Heart left ventricle (tissue), 16 donors: ENCODE measurements at regions not wholly inside any gene's neighbourhood (a gene's known extent, or its start where the extent isn't known, plus 50 kb on each side); places are given as distances from the start of the nearest gene placed in this dataset.
"Not testable (repeated sequence)": the region's sequence is repeated elsewhere in the genome, so short reads cannot be mapped to it uniquely, and the experiment has no call there.

Experiments
- ATAC-seq, 4 donors: fragments of 200-7000 bp; cut with Tn5 transposase; one replicate each; pipeline ENCODE4 v1.9.1; 2020 to 2022; ENCODE audit warnings: moderate library complexity in 4 of 4, mild to moderate bottlenecking in 3 of 4, moderate number of reproducible peaks in 1 of 4
- DNase-seq, 5 donors: peaks; one replicate each; pipeline ENCODE4 v3.0.0-alpha.2; 2020
- H3K27ac ChIP-seq, 12 donors: fragments of 200-600 bp; sonication (generic) in 4 of 12; one replicate each; pipeline versions ENCODE4 v1.5.0 to v1.8.0; 2016 to 2022; ENCODE audit warnings: mild to moderate bottlenecking in 2 of 12
- H3K27me3 ChIP-seq, 9 donors: fragments of 200-600 bp; sonication (generic) in 2 of 9; one replicate each; pipeline versions ENCODE4 v1.5.1 to v1.8.0; 2016 to 2022; ENCODE audit warnings: mild to moderate bottlenecking in 3 of 9
- H3K36me3 ChIP-seq, 9 donors: fragments of 200-600 bp; sonication (generic) in 2 of 9; one replicate each; pipeline versions ENCODE4 v1.5.0 to v1.8.0; 2018 to 2022; ENCODE audit warnings: mild to moderate bottlenecking in 2 of 9
- H3K4me1 ChIP-seq, 12 donors: fragments of 200-600 bp; sonication (generic) in 4 of 12; one replicate each; pipeline versions ENCODE4 v1.5.0 to v1.8.0; 2016 to 2022; ENCODE audit warnings: mild to moderate bottlenecking in 3 of 12
- H3K4me3 ChIP-seq, 12 donors: fragments of 200-600 bp; sonication (generic) in 4 of 12; one replicate each; pipeline versions ENCODE4 v1.5.0 to v1.8.0; 2017 to 2022; ENCODE audit warnings: mild to moderate bottlenecking in 9 of 12, moderate library complexity in 4 of 12
- H3K9me3 ChIP-seq, 12 donors: fragments of 200-600 bp; sonication (generic) in 4 of 12; one replicate each; pipeline versions ENCODE4 v1.5.0 to v1.8.0; 2016 to 2022; ENCODE audit warnings: mild to moderate bottlenecking in 1 of 12
- CTCF ChIP-seq, 12 donors: fragments of 200-600 bp; sonication (generic) in 4 of 12; IDR thresholded peaks; one replicate each; pipeline versions ENCODE4 v1.5.0 to v1.8.0; 2018 to 2022; ENCODE audit warnings: antibody characterized with exemption in 12 of 12, mild to moderate bottlenecking in 5 of 12
- POLR2A ChIP-seq, 2 donors: fragments of 450-650 bp; IDR thresholded peaks; one replicate each; pipeline ENCODE4 v1.6.1; 2017; ENCODE audit warnings: antibody characterized with exemption in 2 of 2, mild to moderate bottlenecking in 2 of 2, moderate library complexity in 2 of 2
- WGBS, 4 donors: extraction: QIAGEN DNeasy Blood & Tissue Kit in 2 of 4; methylation state at CpG; one replicate each; pipeline versions ENCODE4 v1.1.5 to v1.1.7; 2013 to 2018; 5-methylcytosine and 5-hydroxymethylcytosine counted together
- intact Hi-C, 10 donors: fragments of 100-400 bp; cut with DNase I; formaldehyde crosslinking; loops; one replicate each; pipeline versions ENCODE4 v1.11.1 to v1.14.2; 2022
- donor health status: ischemic (EF 13 %, LVEDD 7.1; RV severe dilation, severe dysfunction).
- donor health status: healthy with polysubstance abuse.
- donor health status: DM: no; HTN: yes; CAD: no.
- donor health status: DM: no; HTN: no; CAD: no.
- donor health status: ischemic (EF 25% LVEDD 6.9; RV normal size, moderate dysfunction).
- donor health status: ischemic (EF 25% LVEDD 5.7; RV mildly dilated, moderate dysfunction).
- donor health status: healthy.
- donor health status: DM: yes; HTN: yes; CAD: no.
- donor health status: ischemic (EF 35%, LVEDD 5.7; RV mildly dilated, moderate dysfunction).
- donor health status: nonischemic (EF 11% LVEDD 7.7; RV severe dilation, severe dysfunction).
- donor health status: DM: yes; HTN: yes; CAD: no.
- donor health status: PGD.
- donor health status: ischemic (EF 29% LVEDD 5.4; RV normal size, mild dysfunction).
- donor health status: nonischemic (EF 23%, LVEDD 6.1; RV moderate dilation, normal function).

DNA sequence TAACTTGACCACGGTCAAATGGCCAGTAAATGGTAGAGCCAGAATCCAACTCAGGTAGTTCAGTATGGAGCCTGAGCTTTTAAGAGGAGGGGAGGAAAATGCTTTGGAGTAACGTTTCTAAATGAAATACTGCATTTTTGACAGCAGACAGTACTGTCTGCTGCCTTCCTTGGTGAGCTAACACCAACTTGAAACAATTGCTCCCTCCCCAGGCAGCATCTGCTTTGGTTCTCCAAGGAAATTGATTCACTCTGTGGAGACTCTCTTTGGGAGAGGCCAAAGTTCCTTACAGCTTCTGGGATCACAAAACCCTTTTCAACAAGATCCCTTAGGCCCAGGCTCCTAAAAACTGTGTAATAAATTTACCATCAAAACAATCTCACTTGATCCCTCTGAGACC lies 75.2 kb upstream of the SSBP2 start:
- H3K27me3 ChIP-seq = no peaks in the 10 kb centered on the region
- H3K4me3 ChIP-seq = no peak overlapping the region
- intact Hi-C loops = loop anchor here in 1 of 10 donors (1.0 kb wide), 1 partner anchor 15 kb away; no protein-coding TSS in a partner anchor
- peaks cover 0 to 13% (median 4%) of the 10 kb centered on the region in 12 donors for H3K4me1 ChIP-seq
- no peaks in the 10 kb centered on the region for H3K36me3 ChIP-seq
- H3K27ac ChIP-seq = no peak overlapping the region
- H3K9me3 ChIP-seq = no peaks in the 10 kb centered on the region
- DNase-seq = no peak
- no peak for TF ChIP-seq CTCF (IDR thresholded peaks at IDR 0.05)
- no peak for TF ChIP-seq POLR2A (IDR thresholded peaks at IDR 0.05)
- 55 to 67% (median 63%) methylated on average over 2 of the region's 2 CpGs for WGBS, 4 donors
- no peak for ATAC-seq

DNA sequence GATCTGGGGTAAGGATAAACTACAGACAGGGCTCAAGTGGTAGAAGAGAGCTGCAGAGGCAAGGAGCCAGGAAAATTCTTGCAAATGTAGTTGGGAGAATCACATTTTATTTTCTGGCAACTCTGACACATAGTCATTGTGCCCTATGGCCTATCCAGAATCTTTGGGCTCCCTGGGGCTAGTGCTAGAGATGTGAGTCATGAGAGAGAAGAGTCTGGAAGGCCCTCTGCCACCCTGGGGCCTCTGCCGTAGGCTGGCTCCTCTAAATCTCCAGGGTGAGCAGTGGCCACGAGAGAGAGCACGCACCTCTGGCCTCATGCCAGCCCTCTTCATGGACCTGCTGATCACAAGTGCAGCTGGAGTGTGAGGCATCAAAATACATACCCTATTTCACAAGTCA lies 74.3 kb upstream of the SSBP2 start:
- H3K9me3 ChIP-seq = no peaks in the 10 kb centered on the region
- WGBS, 4 donors = 10 to 21% (median 16%) methylated on average over 3 of the region's 3 CpGs
- intact Hi-C loops = no loop called here
- no peak for TF ChIP-seq POLR2A (IDR thresholded peaks at IDR 0.05)
- no peak for TF ChIP-seq CTCF (IDR thresholded peaks at IDR 0.05)
- ATAC-seq = peak in 3 of 4 donors; percentile 71 to 87 (median 85)
- no peaks in the 10 kb centered on the region for H3K27me3 ChIP-seq
- peaks cover 0 to 13% (median 4%) of the 10 kb centered on the region in 12 donors for H3K4me1 ChIP-seq
- DNase-seq = peak; percentile 63 to 87 (median 73)
- peak overlapping the region in 2 of 12 donors; percentile 4 to 44 for H3K27ac ChIP-seq
- no peak overlapping the region for H3K4me3 ChIP-seq
- H3K36me3 ChIP-seq = no peaks in the 10 kb centered on the region

DNA sequence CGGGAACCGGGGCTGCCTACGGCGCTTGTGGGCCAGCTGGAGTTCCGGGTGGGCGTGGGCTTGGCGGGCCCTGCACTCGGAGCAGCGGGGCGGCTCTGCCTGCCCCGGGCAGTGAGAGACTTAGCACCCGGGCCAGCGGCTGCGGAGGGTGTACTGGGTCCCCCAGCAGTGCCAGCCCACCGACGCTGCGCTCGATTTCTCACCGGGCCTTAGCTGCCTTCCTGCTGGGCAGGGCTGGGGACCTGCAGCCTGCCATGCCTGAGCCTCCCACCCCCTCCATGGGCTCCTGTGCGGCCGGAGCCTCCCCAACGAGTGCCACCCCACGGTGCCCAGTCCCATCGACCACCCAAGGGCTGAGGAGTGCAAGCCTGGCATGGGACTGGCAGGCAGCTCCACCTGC lies 72.8 kb upstream of the SSBP2 start:
- 94 to 98% (median 95%) methylated on average over 6 to 24 of the region's 24 CpGs for WGBS, 4 donors
- H3K9me3 ChIP-seq, H3K36me3 ChIP-seq, H3K4me3 ChIP-seq, H3K27ac ChIP-seq, H3K27me3 ChIP-seq, DNase-seq, intact Hi-C loops, ATAC-seq: not testable (repeated sequence)
- peaks cover 0 to 19% (median 4%) of the 10 kb centered on the region in 12 donors for H3K4me1 ChIP-seq

DNA sequence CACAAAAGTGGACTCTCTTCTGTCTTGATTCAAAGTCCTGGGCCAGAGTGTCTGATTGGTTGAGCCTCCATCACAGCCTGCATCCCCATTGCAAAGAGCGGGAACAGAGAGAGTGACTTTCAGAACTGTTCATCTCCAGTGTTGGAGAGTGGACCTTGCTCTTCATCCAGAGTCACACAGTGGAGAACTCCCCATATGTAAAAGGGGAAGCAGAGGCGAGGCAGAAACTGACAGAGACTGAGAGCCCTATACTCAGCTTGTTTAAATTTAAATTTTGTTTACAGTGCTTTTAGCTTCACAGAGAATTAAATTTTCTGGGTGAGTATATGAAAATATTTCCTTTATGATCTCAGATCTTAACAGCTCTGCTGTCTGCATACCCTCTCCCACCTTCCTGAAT lies 70.0 kb upstream of the SSBP2 start:
- no peak overlapping the region for H3K4me3 ChIP-seq
- no peaks in the 10 kb centered on the region for H3K9me3 ChIP-seq
- WGBS, 4 donors = 97 to 99% (median 98%) methylated on average over 2 of the region's 2 CpGs
- no peaks in the 10 kb centered on the region for H3K27me3 ChIP-seq
- intact Hi-C loops = no loop called here
- peaks cover 0 to 32% (median 4%) of the 10 kb centered on the region in 12 donors for H3K4me1 ChIP-seq
- no peak for ATAC-seq
- no peak overlapping the region for H3K27ac ChIP-seq
- DNase-seq = no peak
- no peaks in the 10 kb centered on the region for H3K36me3 ChIP-seq
- TF ChIP-seq POLR2A (IDR thresholded peaks at IDR 0.05) = no peak
- no peak for TF ChIP-seq CTCF (IDR thresholded peaks at IDR 0.05)

DNA sequence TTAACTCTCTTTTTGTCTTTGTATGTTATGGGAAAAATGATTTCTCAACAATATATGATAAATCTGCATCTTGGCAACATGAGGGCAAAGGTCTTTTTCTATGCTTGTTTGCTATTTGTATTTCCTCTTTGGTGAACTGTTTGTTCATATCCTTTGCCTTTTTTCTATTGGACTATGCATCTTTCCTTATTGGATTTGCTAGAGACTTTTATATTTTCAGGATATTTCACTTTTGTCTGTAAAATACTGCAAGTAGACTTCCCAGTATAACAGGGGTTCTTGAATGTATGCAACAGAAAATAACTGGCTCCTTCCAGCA lies 69.4 kb upstream of the SSBP2 start:
- ATAC-seq (no peak), DNase-seq (no peak)
- Histone ChIP-seq H3K36me3 (no peaks in the 10 kb centered on the region), H3K4me3 (no peak overlapping the region), H3K9me3 (no peaks in the 10 kb centered on the region), H3K27me3 (no peaks in the 10 kb centered on the region), H3K27ac (no peak overlapping the region), H3K4me1 (peaks cover 0 to 32% (median 3%) of the 10 kb centered on the region in 12 donors)
- TF ChIP-seq CTCF (IDR thresholded peaks at IDR 0.05) (no peak), POLR2A (IDR thresholded peaks at IDR 0.05) (no peak)
- intact Hi-C loops = no loop called here
